NCI-H2227 (cell line): ENCODE measurements at regions not wholly inside any gene's neighbourhood (a gene's known extent, or its start where the extent isn't known, plus 50 kb on each side); places are given as distances from the start of the nearest gene placed in this dataset.

Experiments used
- DNase-seq: peaks from one replicate; lab custom pipeline; 2025; ENCODE audit not compliant: unreplicated experiment; lab: John Stamatoyannopoulos, UW

- no peak for DNase-seq
These were observed 1189.7 kb downstream of the EFNB2 start for GRCh38 chr13:105345730-105346129.

- DNase-seq, result no peak
These were observed 1190.3 kb downstream of the EFNB2 start for GRCh38 chr13:105345131-105345530.

- no peak for DNase-seq
These were observed 1192.2 kb downstream of the EFNB2 start for GRCh38 chr13:105343134-105343806.

GRCh38 chr13:105342281-105342820, 1193.1 kb downstream of the EFNB2 start:
- no peak for DNase-seq

- no peak for DNase-seq
These were observed 1193.7 kb downstream of the EFNB2 start for GRCh38 chr13:105341758-105342157.

GRCh38 chr13:105341256-105341655, 1194.2 kb downstream of the EFNB2 start:
- DNase-seq, result no peak

- no peak for DNase-seq
These were observed 1195.3 kb downstream of the EFNB2 start for GRCh38 chr13:105340061-105340606.

GRCh38 chr13:105338773-105339172, 1196.7 kb downstream of the EFNB2 start:
- DNase-seq, result no peak

- DNase-seq, result no peak
These were observed 1197.5 kb downstream of the EFNB2 start for GRCh38 chr13:105338006-105338405.

GRCh38 chr13:105336706-105337576, 1198.5 kb downstream of the EFNB2 start:
- no peak for DNase-seq

- DNase-seq, result no peak
These were observed 1201.3 kb downstream of the EFNB2 start for GRCh38 chr13:105334211-105334610.

- DNase-seq, result no peak
These were observed 1202.0 kb downstream of the EFNB2 start for GRCh38 chr13:105333416-105333815.

- DNase-seq, result no peak
These were observed 1206.1 kb downstream of the EFNB2 start for GRCh38 chr13:105329359-105329758.

GRCh38 chr13:105328212-105328611, 1207.2 kb downstream of the EFNB2 start:
- DNase-seq, result no peak

GRCh38 chr13:105327581-105328126, 1207.8 kb downstream of the EFNB2 start:
- DNase-seq, result no peak

GRCh38 chr13:105319875-105320274, 1215.6 kb downstream of the EFNB2 start:
- DNase-seq, result no peak

- DNase-seq, result no peak
These were observed 1218.7 kb downstream of the EFNB2 start for GRCh38 chr13:105316731-105317130.

GRCh38 chr13:105312906-105313305, 1222.6 kb downstream of the EFNB2 start:
- no peak for DNase-seq

GRCh38 chr13:105311094-105311493, 1224.4 kb downstream of the EFNB2 start:
- DNase-seq, result no peak

GRCh38 chr13:105307776-105308175, 1227.7 kb downstream of the EFNB2 start:
- DNase-seq, result no peak

- DNase-seq, result no peak
These were observed 1237.6 kb downstream of the EFNB2 start for GRCh38 chr13:105297839-105298238.
